ENCODE measurements at regions not wholly inside any gene's neighbourhood (a gene's known extent, or its start where the extent isn't known, plus 50 kb on each side); places are given as distances from the start of the nearest gene placed in this dataset.

DNA sequence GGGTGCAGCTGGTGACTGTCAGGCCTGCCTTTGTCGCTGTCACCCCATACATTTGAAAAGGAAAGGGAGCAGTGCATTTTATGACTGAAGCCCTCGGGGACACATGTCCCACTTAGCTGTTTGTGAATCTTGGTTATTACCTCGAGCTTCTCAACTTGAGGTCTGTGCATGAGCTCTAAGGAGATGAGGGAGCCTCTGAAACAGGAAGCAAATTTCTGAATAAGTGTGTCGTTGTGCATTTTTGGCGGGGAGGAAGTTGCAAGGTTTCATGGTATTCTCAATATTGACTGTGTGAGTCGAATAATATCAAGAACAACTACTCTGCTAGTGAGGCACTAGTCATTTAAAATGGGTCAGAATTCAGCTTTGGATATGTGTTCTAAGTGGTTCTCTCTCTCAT is 149.7 kb upstream of the PLET1 start:
- no peak for TF ChIP-seq POLR2A (IDR thresholded peaks at IDR 0.05)
- TF ChIP-seq, protein P1, sequence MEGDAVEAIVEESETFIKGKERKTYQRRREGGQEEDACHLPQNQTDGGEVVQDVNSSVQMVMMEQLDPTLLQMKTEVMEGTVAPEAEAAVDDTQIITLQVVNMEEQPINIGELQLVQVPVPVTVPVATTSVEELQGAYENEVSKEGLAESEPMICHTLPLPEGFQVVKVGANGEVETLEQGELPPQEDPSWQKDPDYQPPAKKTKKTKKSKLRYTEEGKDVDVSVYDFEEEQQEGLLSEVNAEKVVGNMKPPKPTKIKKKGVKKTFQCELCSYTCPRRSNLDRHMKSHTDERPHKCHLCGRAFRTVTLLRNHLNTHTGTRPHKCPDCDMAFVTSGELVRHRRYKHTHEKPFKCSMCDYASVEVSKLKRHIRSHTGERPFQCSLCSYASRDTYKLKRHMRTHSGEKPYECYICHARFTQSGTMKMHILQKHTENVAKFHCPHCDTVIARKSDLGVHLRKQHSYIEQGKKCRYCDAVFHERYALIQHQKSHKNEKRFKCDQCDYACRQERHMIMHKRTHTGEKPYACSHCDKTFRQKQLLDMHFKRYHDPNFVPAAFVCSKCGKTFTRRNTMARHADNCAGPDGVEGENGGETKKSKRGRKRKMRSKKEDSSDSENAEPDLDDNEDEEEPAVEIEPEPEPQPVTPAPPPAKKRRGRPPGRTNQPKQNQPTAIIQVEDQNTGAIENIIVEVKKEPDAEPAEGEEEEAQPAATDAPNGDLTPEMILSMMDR (IDR thresholded peaks at IDR 0.05), result no peak
- no peak for TF ChIP-seq POLR2AphosphoS5 (IDR thresholded peaks at IDR 0.05)

All from breast epithelium (tissue), 3 donors.